ENCODE measurements at regions not wholly inside any gene's neighbourhood (a gene's known extent, or its start where the extent isn't known, plus 50 kb on each side); places are given as distances from the start of the nearest gene placed in this dataset.

GRCh38 chr3:73186741-73187140, 125.3 kb downstream of the EBLN2 start:
- no peak for TF ChIP-seq CTCF (IDR thresholded peaks at IDR 0.05; ENCODE audit: low read depth, low read length, missing input control)
- no peak for TF ChIP-seq ATF3 (IDR thresholded peaks at IDR 0.05)
- TF ChIP-seq RAD21 (IDR thresholded peaks at IDR 0.05): no peak

All from liver (tissue), 3 donors.